ENCODE measurements at regions not wholly inside any gene's neighbourhood (a gene's known extent, or its start where the extent isn't known, plus 50 kb on each side); places are given as distances from the start of the nearest gene placed in this dataset.

GRCh38 chrX:7485061-7485460, 337.1 kb upstream of the PUDP start:
- TF ChIP-seq CTCF (IDR thresholded peaks at IDR 0.05) (no peak), EZH2 (IDR thresholded peaks at IDR 0.05; ENCODE audit: borderline replicate concordance, insufficient read depth, low read depth, low read length, poor library complexity, severe bottlenecking) (no peak)

Measured in B cell (primary cell).